Naive B cell (primary cell): ENCODE measurements at regions not wholly inside any gene's neighbourhood (a gene's known extent, or its start where the extent isn't known, plus 50 kb on each side); places are given as distances from the start of the nearest gene placed in this dataset.
A peak's percentile ranks its signal among the peaks of the same experiment; 100 is the strongest.
"Not testable (repeated sequence)": the region's sequence is repeated elsewhere in the genome, so short reads cannot be mapped to it uniquely, and the experiment has no call there.

Experiments used
- ATAC-seq, 2 donors: fragments of 150-1000 bp; cut with Tn5 transposase; 2 replicates each; pipeline ENCODE4 v1.10.0; 2021; ENCODE audit warnings: low read depth in 2 of 2, mild to moderate bottlenecking in 2 of 2, moderate library complexity in 2 of 2
- DNase-seq: peaks from one replicate; pipeline ENCODE4 v3.0.0; 2022
- H3K27ac Mint-ChIP-seq, 6 donors: one replicate each; pipeline ENCODE4 v1.8.0; 2020 to 2022; ENCODE audit warnings: mild to moderate bottlenecking in 6 of 6, mixed read lengths in 6 of 6, moderate library complexity in 5 of 6, inconsistent platforms in 2 of 6
- H3K27me3 Mint-ChIP-seq, 3 donors: one replicate each; pipeline ENCODE4 v1.8.0; 2021 to 2022; ENCODE audit warnings: mixed read lengths in 3 of 3, mild to moderate bottlenecking in 1 of 3
- H3K36me3 Mint-ChIP-seq, 2 donors: one replicate each; pipeline ENCODE4 v1.8.0; 2020 to 2022; ENCODE audit warnings: mixed read lengths in 2 of 2, inconsistent platforms in 1 of 2, mild to moderate bottlenecking in 1 of 2
- H3K4me1 Mint-ChIP-seq, 3 donors: one replicate each; pipeline ENCODE4 v1.8.0; 2020 to 2022; ENCODE audit warnings: mixed read lengths in 3 of 3, inconsistent platforms in 1 of 3, mild to moderate bottlenecking in 1 of 3, moderate library complexity in 1 of 3
- H3K4me3 Mint-ChIP-seq, 8 donors: one replicate each; pipeline ENCODE4 v1.8.0; 2020 to 2022; ENCODE audit warnings: mild to moderate bottlenecking in 8 of 8, mixed read lengths in 8 of 8, moderate library complexity in 8 of 8, inconsistent platforms in 2 of 8
- H3K9me3 Mint-ChIP-seq, 7 donors: one replicate each; pipeline ENCODE4 v1.8.0; 2020 to 2022; ENCODE audit warnings: mixed read lengths in 7 of 7, mild to moderate bottlenecking in 5 of 7, inconsistent platforms in 2 of 7, moderate library complexity in 1 of 7

DNA sequence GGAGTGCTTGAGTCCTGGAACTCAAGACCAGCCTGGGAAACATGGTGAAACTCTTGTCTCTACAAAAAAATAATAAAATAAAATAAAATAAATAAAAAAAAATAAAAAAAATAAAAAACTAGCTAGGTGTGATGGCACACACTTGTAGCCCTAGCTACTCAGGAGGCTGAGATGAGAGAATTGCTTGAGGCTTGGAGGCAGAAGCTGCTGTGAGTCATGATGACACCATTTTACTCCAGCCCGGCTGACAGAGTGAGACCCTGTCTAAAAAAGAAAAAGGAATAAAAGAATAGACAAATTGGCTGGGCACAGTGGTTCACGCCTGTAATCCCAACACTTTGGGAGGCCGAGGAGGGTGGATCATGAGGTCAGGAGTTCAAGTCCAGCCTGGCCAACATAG lies 1168.9 kb downstream of the SLITRK5 start:
- DNase-seq (no peak), ATAC-seq (no peak)
- H3K27me3 Mint-ChIP-seq, result no peaks in the 10 kb centered on the region
- no peaks in the 10 kb centered on the region for H3K9me3 Mint-ChIP-seq
- no peak overlapping the region for H3K4me3 Mint-ChIP-seq
- H3K27ac Mint-ChIP-seq, result no peak overlapping the region
- H3K4me1 Mint-ChIP-seq, result no peaks in the 10 kb centered on the region
- H3K36me3 Mint-ChIP-seq, result no peaks in the 10 kb centered on the region

- not testable (repeated sequence) for ATAC-seq, H3K27ac Mint-ChIP-seq, H3K4me1 Mint-ChIP-seq, H3K27me3 Mint-ChIP-seq, H3K36me3 Mint-ChIP-seq, H3K9me3 Mint-ChIP-seq, H3K4me3 Mint-ChIP-seq, DNase-seq
These were observed 1181.1 kb downstream of the SLITRK5 start for GRCh38 chr13:88852293-88852692.

- Mint-ChIP-seq H3K4me1 (no peaks in the 10 kb centered on the region), H3K27me3 (no peaks in the 10 kb centered on the region), H3K27ac (no peak overlapping the region), H3K4me3 (no peak overlapping the region), H3K9me3 (peaks cover 0 to 7% (median under 1%) of the 10 kb centered on the region in 7 donors), H3K36me3 (no peaks in the 10 kb centered on the region)
- no peak for DNase-seq
- ATAC-seq, result no peak
These were observed 1186.1 kb downstream of the SLITRK5 start for GRCh38 chr13:88857256-88857655.

DNA sequence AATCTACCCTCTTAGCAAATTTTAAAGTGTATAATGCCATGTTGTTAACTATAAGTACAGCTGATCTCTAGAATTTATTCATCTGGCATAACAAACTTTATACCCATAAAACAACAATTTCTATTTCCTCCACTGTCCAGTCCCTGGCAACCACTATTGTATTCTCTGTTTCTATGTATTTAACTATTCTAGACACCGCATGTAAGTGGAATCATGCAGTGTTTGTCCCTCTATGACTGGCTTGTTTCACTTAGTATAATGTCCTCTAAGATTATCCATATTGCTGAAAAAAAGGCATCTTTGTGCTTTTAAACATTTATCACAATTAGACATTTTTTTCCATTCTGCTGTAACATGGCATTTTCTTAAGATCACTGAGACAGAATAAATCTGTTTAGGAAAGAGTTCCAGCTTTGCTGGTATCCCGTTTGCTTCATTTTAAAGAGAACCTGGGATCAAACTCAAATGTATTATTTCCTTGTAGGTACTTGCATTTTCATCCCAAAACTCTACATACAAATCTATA lies 1191.0 kb downstream of the SLITRK5 start:
- ATAC-seq (no peak), DNase-seq (no peak)
- no peak overlapping the region for H3K4me3 Mint-ChIP-seq
- no peak overlapping the region for H3K27ac Mint-ChIP-seq
- no peaks in the 10 kb centered on the region for H3K36me3 Mint-ChIP-seq
- no peaks in the 10 kb centered on the region for H3K9me3 Mint-ChIP-seq
- no peaks in the 10 kb centered on the region for H3K4me1 Mint-ChIP-seq
- H3K27me3 Mint-ChIP-seq, result no peaks in the 10 kb centered on the region

- Mint-ChIP-seq H3K9me3 (no peaks in the 10 kb centered on the region), H3K36me3 (no peaks in the 10 kb centered on the region), H3K4me3 (no peak overlapping the region), H3K27ac (no peak overlapping the region), H3K27me3 (no peaks in the 10 kb centered on the region), H3K4me1 (no peaks in the 10 kb centered on the region)
- ATAC-seq (no peak), DNase-seq (no peak)
These were observed 1191.9 kb downstream of the SLITRK5 start for GRCh38 chr13:88863116-88863515.

- Mint-ChIP-seq H3K4me1 (peaks cover 0 to 2% (median 0%) of the 10 kb centered on the region in 3 donors), H3K27ac (no peak overlapping the region), H3K27me3 (no peaks in the 10 kb centered on the region), H3K36me3 (no peaks in the 10 kb centered on the region), H3K4me3 (no peak overlapping the region), H3K9me3 (no peaks in the 10 kb centered on the region)
- DNase-seq (no peak), ATAC-seq (no peak)
These were observed 1195.0 kb downstream of the SLITRK5 start for GRCh38 chr13:88866195-88866594.

DNA sequence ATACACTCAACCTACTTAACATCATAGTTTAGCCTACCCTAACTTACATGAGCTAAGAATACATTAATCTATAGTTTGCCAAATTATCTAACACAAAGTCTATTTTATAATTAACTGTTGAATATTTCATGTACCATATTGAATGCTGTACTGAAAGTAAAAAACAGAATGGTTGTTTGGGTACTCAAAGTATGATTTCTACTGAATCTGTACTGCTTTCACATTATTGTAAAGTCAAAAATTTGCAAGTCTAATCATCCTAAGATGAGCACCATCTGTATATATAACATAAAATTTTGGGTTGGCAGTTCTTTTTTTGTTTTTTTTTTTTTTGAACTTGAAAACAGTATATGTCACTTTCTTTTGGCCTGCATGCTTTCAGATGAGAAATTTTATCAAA lies 1212.6 kb downstream of the SLITRK5 start:
- H3K27me3 Mint-ChIP-seq, result no peaks in the 10 kb centered on the region
- H3K4me1 Mint-ChIP-seq, result no peaks in the 10 kb centered on the region
- peaks cover 0 to 16% (median 4%) of the 10 kb centered on the region in 7 donors for H3K9me3 Mint-ChIP-seq
- no peak overlapping the region for H3K4me3 Mint-ChIP-seq
- no peaks in the 10 kb centered on the region for H3K36me3 Mint-ChIP-seq
- ATAC-seq (no peak), DNase-seq (no peak)
- H3K27ac Mint-ChIP-seq, result no peak overlapping the region

- Mint-ChIP-seq H3K27ac (no peak overlapping the region), H3K36me3 (no peaks in the 10 kb centered on the region), H3K4me1 (no peaks in the 10 kb centered on the region), H3K27me3 (no peaks in the 10 kb centered on the region), H3K9me3 (peaks cover 0 to 3% (median 0%) of the 10 kb centered on the region in 7 donors), H3K4me3 (no peak overlapping the region)
- no peak for ATAC-seq
- DNase-seq, result no peak
These were observed 1216.0 kb downstream of the SLITRK5 start for GRCh38 chr13:88887045-88887662.

DNA sequence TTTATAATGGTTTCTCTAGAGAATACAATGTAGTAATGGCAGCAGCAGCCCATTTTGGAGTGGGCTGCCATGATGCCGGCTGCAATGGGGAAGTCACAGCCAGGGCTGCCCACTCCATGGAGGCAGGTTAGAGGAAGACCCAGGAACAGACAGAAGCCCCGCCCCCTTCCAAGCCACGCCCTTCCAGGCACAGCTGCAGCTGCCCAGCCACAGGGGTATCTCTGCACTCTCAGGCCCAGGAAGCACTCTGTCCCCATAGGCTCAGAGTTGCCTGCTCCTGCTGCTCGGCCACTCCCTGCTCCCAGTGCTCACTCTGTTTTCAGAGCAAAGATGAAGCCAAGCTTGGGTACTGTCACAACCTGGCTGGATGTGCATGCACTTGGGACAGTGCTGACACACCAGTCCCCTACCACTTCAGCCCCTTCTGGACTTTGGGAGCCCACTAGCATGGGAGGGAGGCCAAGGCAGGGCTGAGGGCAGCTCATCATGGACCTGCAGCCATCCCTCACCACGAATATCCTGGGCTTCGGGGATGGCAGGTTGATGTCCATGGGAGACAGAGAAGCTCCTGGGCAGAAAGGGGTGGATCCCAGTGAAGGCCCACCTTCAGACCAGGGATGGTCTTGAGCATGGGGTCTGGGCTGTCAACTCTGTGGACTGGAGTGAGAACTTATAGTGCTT lies 1224.2 kb downstream of the SLITRK5 start:
- DNase-seq (no peak), ATAC-seq (no peak)
- Mint-ChIP-seq H3K36me3 (no peaks in the 10 kb centered on the region), H3K9me3 (no peaks in the 10 kb centered on the region), H3K4me3 (no peak overlapping the region), H3K4me1 (peaks cover 0 to 4% (median 2%) of the 10 kb centered on the region in 3 donors), H3K27ac (no peak overlapping the region), H3K27me3 (no peaks in the 10 kb centered on the region)

DNA sequence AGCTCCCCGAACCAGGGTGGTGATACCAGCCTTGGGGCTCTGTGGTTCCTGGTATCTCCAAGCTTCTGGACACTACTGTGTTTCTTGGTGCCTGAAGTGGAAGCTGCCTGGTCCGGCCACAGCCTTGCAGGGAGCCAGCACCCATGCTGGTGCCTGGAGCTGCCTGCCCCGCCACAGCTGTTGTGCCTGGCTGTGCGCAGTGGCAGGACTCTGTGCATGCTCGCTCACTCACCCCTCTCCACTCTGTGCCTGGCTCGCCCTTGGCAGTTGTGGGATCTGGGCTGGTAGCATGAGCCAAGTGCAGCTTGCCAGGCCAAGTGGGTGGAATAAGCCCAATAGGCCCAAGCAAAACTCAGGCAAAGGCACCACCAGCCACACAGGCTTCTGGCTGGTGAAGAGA lies 1225.3 kb downstream of the SLITRK5 start:
- H3K4me1 Mint-ChIP-seq, result peaks cover 0 to 4% (median 2%) of the 10 kb centered on the region in 3 donors
- no peak overlapping the region for H3K27ac Mint-ChIP-seq
- no peak overlapping the region for H3K4me3 Mint-ChIP-seq
- no peak for DNase-seq
- no peak for ATAC-seq
- H3K36me3 Mint-ChIP-seq, result no peaks in the 10 kb centered on the region
- no peaks in the 10 kb centered on the region for H3K27me3 Mint-ChIP-seq
- H3K9me3 Mint-ChIP-seq, result no peaks in the 10 kb centered on the region

- H3K36me3 Mint-ChIP-seq, result no peaks in the 10 kb centered on the region
- DNase-seq (no peak), ATAC-seq (no peak)
- H3K27me3 Mint-ChIP-seq, result no peaks in the 10 kb centered on the region
- H3K9me3 Mint-ChIP-seq, result peaks cover 0 to 4% (median 0%) of the 10 kb centered on the region in 7 donors
- no peak overlapping the region for H3K27ac Mint-ChIP-seq
- no peaks in the 10 kb centered on the region for H3K4me1 Mint-ChIP-seq
- no peak overlapping the region for H3K4me3 Mint-ChIP-seq
These were observed 1237.8 kb downstream of the SLITRK5 start for GRCh38 chr13:88908961-88909441.

DNA sequence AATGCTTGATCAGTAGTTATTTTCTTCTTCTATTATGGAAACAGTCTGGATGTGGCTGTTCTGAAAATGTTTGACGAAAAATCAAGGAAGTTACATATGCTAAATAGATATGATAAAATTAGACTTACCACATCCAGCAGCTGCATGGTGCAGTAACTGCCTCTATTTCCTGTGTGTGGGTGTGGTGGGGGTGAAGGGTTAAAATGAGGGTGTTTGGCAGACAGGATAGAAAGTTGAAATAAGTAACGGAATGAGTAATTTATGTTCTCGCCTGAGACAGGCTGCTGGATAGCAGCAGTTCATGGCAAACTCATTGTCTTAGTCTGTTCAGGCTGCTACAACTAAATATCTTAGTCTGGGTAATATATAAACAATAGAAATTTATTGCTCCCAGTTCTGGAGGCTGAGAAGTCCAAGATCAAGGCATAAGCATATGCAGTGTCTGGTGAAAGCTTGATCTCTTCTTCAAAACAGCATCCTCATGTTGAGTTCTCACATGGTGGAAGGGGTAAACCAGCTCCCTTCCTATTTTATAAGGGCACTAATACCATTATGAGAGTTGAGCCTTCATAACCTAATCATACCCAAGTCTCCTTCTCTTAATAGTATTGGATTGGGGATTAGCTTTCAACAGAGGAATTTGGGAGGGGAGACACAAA lies 1248.9 kb downstream of the SLITRK5 start:
- Mint-ChIP-seq H3K4me3 (peak overlapping the region; percentile 6 to 81 (median 52)), H3K4me1 (peaks cover 23 to 29% (median 23%) of the 10 kb centered on the region in 3 donors), H3K27ac (peak overlapping the region in 5 of 6 donors; percentile 1 to 85 (median 52)), H3K9me3 (peaks cover 2 to 20% (median 5%) of the 10 kb centered on the region in 7 donors), H3K36me3 (peaks cover 0 to 5% of the 10 kb centered on the region in 2 donors), H3K27me3 (no peaks in the 10 kb centered on the region)
- DNase-seq (peak; percentile 16), ATAC-seq (peak; percentile 56 to 73)

DNA sequence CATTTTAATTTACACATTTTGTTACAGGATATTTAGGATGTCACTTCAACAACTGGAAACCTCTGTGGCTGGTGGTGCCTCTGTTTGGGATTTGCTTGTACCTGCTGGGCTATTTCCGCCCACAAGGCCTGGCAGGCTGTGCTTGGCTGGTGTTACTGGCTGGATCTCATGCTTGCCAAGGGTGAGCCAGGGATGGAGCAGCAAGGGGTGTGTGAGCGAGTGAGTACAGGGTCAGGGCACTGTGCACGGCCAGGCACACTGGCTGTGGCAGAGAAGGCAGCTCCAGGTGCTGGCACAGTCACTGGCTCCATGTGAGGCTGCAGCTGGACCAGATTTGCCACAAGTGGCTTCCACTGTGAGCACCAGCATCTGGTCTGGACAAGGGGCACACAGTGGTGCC lies 1254.8 kb downstream of the SLITRK5 start:
- no peaks in the 10 kb centered on the region for H3K36me3 Mint-ChIP-seq
- peaks cover 0 to 8% (median 4%) of the 10 kb centered on the region in 7 donors for H3K9me3 Mint-ChIP-seq
- peaks cover 5 to 6% (median 6%) of the 10 kb centered on the region in 3 donors for H3K4me1 Mint-ChIP-seq
- H3K27ac Mint-ChIP-seq, result peak overlapping the region in 1 of 6 donors; percentile 93
- H3K27me3 Mint-ChIP-seq, result no peaks in the 10 kb centered on the region
- no peak overlapping the region for H3K4me3 Mint-ChIP-seq
- no peak for ATAC-seq
- no peak for DNase-seq
